T-helper 1 cell treated with Interleukin-12 subunit alpha and Interleukin-12 subunit beta and Interleukin-4 antibody, amounts not matched to agents 30 ng/mL and 1 ng/mL, for 36 hours (primary cell): ENCODE measurements at regions not wholly inside any gene's neighbourhood (a gene's known extent, or its start where the extent isn't known, plus 50 kb on each side); places are given as distances from the start of the nearest gene placed in this dataset.

Source experiments
- intact Hi-C: fragments of 100-400 bp; cut with micrococcal nuclease; formaldehyde crosslinking; loops from one replicate; pipeline ENCODE4 v1.15.1; 2024

DNA sequence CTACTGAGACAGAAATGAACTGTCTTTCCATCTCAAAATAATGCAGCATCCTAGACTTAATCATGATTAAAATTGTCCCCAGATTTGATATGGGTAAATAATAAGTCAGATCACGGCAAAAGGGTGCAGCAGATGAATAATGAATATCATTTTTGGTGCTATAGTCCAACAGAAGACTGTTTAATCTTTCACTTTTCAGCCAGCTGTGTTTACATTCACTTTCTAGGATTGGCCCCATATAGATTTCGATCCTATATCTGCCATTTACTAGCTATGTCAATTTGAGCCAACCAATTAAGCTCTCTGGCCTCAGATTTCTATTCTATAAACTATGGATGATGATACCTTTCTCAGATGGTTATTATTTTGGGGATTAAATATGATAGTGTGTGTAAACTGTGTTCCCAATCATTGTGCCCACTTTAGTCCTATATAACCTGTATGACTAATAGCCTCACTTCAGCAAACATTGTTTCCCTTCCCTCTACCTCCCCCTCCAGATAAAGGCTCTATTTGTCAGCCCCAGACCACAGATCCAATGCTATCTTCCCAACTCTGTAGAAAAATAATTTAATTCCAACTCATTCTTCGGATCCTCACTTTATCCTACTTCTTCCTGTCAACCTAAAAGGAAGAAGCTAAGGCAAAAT is 53.6 kb upstream of the NT5E start:
- intact Hi-C loops: no loop called here

GRCh38 chr6:85395746-85396145 is 54.1 kb upstream of the NT5E start:
- intact Hi-C loops: no loop called here

DNA sequence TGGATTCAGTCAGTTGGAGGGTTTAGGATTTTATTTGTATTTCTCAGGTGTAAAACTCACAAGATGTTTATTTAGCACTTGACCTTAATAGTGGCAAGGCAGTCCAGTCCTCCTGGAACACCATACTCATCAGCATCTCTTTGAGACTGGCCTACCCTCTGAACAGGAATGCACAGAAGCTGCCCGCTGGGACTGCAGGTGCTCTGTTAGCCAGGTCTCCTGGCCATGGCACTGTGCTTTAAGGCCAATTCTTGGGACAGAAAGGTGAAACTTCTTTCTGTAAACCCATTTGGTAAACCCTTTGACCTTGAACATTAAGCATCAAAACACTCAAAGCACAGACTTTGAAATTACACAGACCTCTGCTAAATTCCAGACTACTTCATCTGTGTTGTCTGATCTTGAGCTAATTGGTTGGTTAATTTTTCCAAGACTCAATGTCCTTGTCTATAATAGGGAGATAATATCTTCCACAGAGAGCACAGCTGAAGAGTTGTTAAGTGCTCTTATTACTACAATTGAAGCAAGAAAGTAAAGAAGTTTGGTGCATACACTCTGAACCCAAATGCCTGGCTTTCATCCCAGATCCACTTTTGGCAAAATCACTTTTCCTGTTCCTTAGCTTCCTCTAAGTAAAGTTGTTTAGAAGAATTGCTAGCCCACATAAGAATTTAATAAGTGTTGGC is 54.9 kb upstream of the NT5E start:
- intact Hi-C loops: no loop called here

DNA sequence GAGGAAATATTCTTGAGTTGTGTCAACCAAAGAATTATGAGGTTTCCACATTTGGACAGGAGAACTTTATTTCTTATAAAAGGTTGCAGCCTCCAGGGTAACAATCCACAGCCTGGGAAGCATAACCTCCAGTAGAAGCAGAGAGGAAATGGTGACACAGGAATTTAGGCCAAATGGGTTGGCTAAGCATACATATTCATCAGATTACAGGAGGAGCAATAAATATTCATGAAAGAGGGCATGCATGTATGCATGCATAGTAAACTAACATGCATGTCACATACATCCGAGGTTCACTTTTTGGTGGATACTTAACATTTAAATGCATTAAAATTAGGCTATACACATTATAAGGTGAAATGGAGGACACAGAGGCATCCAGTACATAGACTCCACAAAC is 55.7 kb upstream of the NT5E start:
- intact Hi-C loops: no loop called here

GRCh38 chr6:85392379-85392778 is 57.5 kb upstream of the NT5E start:
- intact Hi-C loops: no loop called here

DNA sequence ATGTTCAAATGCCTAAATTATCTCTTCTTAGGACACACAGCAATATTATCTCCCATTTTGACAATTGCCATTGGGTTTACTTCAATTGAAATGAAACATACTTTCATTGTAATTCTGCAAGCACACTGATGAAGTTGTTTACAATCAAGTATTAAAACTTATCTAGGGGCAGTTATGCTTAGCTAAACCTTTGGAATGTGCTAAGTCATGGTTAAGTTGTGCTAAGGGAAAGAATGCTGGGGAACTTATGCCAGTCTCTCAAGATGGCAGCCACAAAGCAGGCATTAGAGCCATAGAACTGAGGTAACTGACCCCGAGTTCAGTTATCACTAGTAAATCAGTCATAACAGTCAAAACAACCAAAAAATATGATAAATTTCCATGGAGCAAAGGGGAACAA is 59.1 kb upstream of the NT5E start:
- intact Hi-C loops: no loop called here

DNA sequence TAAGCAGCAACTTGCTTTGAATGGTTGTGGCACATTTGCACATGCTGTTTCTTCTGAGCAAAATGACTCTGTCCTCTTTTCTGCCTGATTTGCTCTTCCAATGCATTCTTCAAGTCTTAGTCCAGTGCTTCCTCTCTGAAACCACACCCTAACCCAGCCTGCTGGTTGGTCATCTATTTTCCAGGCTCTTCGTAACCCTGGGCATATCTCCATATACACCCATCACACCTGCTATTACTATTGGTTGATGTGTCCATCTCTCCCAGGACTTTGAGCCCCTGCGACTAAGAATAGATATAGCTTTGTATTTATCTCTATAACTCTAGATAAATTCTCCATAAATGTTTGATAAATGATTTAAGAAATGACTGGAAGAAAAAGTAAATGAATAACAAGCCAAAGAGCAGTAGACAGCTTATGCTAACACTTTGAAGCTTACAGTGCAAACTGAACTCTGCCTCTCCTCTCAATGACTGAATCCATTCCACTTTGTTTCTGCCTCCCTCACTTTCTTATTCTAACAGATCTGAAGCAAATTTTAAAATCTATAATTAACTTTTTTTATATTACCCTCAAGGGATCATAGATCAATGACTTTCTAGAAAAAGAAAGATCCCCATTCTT is 59.7 kb upstream of the NT5E start:
- intact Hi-C loops: no loop called here

DNA sequence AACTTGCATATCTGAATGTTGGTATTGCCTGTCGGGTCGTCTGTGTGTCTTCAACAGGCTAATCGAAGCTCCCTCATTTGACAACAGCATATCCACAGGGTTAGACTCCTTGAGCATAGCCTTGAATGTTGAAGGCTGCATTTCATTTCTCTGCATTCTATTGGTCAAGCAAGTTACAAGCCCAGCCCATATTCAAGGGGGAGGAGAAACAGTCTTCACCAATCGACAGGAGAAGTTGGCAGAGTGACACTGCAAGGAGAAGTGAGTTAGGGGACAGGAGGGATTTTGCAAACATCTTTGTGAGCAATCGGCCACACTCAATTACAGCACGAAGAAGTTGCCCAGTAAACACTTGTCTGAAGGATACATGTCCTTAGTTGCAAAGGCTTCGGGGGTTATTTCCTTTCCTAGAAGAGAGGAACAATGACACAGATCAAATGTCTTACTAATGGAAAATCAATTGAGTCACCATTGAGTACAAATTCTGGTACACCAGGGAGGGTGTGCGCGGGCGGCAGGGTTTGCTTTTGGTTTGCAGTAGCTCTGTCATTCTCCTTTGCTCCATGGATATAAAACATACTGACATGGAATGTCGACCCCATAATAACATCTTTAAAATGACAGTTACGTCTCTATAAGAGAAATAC is 60.6 kb upstream of the NT5E start:
- intact Hi-C loops: no loop called here

GRCh38 chr6:85388531-85388930 is 61.4 kb upstream of the NT5E start:
- intact Hi-C loops: no loop called here

DNA sequence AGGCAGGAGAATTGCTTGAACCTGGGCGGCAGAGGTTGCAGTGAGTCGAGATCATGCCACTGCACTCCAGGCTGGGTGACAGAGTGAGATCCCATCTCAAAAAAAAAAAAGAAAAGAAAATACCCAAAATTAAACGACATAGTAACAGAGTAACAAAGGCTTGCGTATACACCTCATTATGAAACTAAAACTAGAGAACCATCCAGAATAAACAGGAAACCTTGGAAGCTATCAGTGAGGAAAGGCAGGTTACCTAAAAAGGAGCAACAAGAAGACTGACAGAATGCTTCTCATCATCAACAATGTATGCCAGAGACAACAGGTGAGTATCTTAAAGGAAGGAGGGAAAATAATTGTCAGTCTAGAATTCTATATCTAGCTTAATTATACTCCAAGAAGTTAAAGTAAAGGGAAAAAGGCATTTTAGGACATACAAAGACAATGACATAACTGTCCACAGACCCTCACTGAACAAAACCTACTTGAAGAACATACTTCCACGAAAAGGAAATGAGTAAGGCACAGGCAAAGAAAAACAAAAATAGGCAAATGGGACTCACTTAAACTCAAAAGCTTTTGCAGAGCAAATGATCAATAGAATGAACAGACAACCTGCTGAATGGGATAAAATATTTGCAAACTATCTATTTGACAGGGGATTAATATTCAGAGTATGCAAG is 64.1 kb upstream of the NT5E start:
- intact Hi-C loops: no loop called here

- intact Hi-C loops: no loop called here
These were observed 66.8 kb upstream of the NT5E start for GRCh38 chr6:85383042-85383441.

DNA sequence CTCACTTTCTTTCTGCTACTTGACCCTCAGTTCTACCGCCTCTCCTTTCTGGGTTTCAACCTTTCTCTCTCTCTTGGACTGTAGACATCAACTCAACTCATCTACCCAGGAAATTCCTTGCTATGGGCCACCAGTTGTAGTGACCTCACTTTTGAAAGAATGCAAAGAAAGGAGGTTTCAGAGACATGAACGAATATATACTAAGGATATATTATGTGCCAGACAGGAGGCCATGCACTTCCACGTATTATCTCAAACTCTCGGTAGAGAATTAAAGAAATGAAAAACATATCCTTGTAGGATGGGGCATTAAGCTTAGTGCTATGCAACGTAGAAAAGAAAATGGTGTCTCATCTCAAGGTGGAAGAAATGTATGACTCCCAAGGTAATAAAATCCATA is 67.3 kb upstream of the NT5E start:
- intact Hi-C loops: no loop called here

- intact Hi-C loops: loop anchor here (1.0 kb wide), 1 partner anchor 110 kb away; no protein-coding TSS in a partner anchor
These were observed 77.0 kb upstream of the NT5E start for GRCh38 chr6:85372915-85373270.

GRCh38 chr6:85372188-85372914 is 77.5 kb upstream of the NT5E start:
- intact Hi-C loops: loop anchor here (1.0 kb wide), 1 partner anchor 111 kb away; no protein-coding TSS in a partner anchor

DNA sequence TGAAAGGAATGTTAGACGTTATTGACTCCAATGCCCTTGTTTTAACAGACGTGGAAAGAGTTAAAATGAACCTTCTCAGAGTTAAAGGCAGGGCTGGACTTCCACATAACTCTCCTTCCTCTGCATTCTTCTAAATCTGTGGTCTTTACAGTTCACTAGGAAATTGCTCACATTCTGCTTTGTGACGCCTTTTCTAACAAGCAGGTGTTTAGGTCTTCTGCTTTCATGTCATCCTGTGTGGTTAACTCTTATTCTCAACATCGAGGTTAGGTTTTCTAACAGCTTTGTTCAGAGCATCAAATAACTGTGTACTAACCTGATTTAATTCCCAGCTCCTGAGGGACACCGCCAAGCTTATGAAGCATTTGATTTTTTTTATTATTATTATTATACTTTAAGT is 81.3 kb upstream of the NT5E start:
- intact Hi-C loops: no loop called here

GRCh38 chr6:85364344-85364743 is 85.5 kb upstream of the NT5E start:
- intact Hi-C loops: no loop called here

DNA sequence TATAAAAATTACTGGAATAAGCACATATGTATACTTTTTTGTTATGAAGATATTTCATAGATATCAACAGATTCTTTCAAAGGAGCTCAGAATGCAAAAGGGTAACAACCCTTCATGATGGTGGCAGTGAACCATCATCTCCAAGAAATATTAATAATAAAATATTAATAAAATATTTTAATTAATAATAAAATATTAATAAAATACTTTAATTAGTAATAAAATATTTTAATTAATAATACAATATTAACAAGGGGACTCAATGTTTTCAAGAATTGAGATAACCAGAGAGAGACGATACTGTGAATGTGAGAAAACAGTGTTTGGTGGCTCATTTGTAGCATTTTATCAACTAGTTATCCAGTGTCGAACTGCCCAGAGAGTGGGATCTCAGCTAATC is 86.0 kb upstream of the NT5E start:
- intact Hi-C loops: no loop called here

DNA sequence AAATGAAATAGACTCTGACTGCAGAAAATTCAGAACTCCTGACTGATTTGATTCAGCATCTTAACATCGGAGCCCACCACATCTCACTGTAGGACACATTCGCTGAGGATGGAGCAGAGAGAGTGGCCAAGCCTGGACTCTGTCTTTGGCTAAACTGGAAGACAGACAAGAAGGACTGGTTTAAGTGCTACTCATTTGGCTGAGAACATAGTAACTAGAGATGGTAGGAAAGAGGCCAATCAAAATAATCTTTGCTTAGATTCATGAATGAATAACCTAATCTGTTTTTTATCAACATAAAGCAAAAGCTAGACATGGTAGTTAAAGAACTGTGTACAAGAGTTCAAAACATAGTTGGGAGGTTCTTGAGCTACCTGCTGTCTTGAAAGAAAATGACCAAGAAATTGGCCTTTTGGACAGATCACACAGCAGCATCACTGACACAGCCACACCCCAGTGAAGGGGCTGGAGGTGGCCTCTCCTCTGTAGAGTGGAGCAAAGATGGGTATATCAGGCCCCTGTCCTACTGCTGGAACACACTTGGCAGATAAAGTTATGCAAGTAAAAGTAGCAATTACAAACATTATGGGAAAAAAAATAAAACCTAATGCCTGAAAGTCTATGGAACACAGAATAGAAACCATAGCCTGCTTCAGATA is 87.1 kb upstream of the NT5E start:
- intact Hi-C loops: no loop called here

- intact Hi-C loops: no loop called here
These were observed 88.3 kb upstream of the NT5E start for GRCh38 chr6:85361643-85362014.

- intact Hi-C loops: no loop called here
These were observed 88.9 kb upstream of the NT5E start for GRCh38 chr6:85360794-85361642.
